WTC11 (cell line): ENCODE measurements at regions not wholly inside any gene's neighbourhood (a gene's known extent, or its start where the extent isn't known, plus 50 kb on each side); places are given as distances from the start of the nearest gene placed in this dataset.

Source experiments
- ATAC-seq: fragments of 200-7000 bp; cut with Tn5 transposase; 2 replicates; pipeline ENCODE4 v1.10.0; 2021; ENCODE audit warnings: mild to moderate bottlenecking, moderate library complexity
- CTCF ChIA-PET: fragments of 300-600 bp; sonication (Branson Sonifier 250); formaldehyde crosslinking; loops from one replicate; lab custom pipeline; 2021; ENCODE audit warnings: antibody characterized with exemption; lab: Charles Lee
- POLR2A ChIA-PET: fragments of 350-600 bp; sonication (Branson Sonifier 250); formaldehyde crosslinking; loops from one replicate; lab custom pipeline; 2021; ENCODE audit warnings: antibody characterized with exemption; lab: Charles Lee
- DNase-seq: peaks from one replicate; pipeline ENCODE4 v3.0.0; 2021; ENCODE audit warnings: low spot score
- H3K27ac Mint-ChIP-seq: 2 replicates; pipeline ENCODE4 v1.8.0; 2021; ENCODE audit warnings: mixed read lengths
- H3K27me3 Mint-ChIP-seq: 2 replicates; pipeline ENCODE4 v1.8.0; 2021; ENCODE audit warnings: low read depth, mild to moderate bottlenecking, moderate library complexity, mixed read lengths
- H3K36me3 Mint-ChIP-seq: 2 replicates; pipeline ENCODE4 v1.8.0; 2021; ENCODE audit warnings: mixed read lengths
- H3K4me1 Mint-ChIP-seq: 2 replicates; pipeline ENCODE4 v1.8.0; 2022; ENCODE audit warnings: mixed read lengths
- H3K4me3 Mint-ChIP-seq: 2 replicates; pipeline ENCODE4 v1.8.0; 2021; ENCODE audit warnings: mild to moderate bottlenecking, moderate library complexity, mixed read lengths
- H3K9me3 Mint-ChIP-seq: 2 replicates; pipeline ENCODE4 v1.8.0; 2021; ENCODE audit warnings: mixed read lengths
- ATF1 ChIP-seq: sonication (generic); formaldehyde crosslinking; IDR thresholded peaks from 2 replicates; pipeline ENCODE4 v1.8.1; 2023; ENCODE audit warnings: mild to moderate bottlenecking, moderate library complexity, missing genetic modification reagents
- CBFB ChIP-seq: sonication (generic); formaldehyde crosslinking; IDR thresholded peaks from 2 replicates; pipeline ENCODE4 v1.8.1; 2022; ENCODE audit warnings: mild to moderate bottlenecking, low read depth, missing genetic modification reagents
- ELF4 ChIP-seq: sonication (generic); formaldehyde crosslinking; IDR thresholded peaks from 2 replicates; pipeline ENCODE4 v1.8.1; 2022; ENCODE audit warnings: low read depth, mild to moderate bottlenecking, moderate library complexity, missing genetic modification reagents
- ETV6 ChIP-seq: sonication (generic); formaldehyde crosslinking; IDR thresholded peaks from 2 replicates; pipeline ENCODE4 v1.8.1; 2022; ENCODE audit warnings: mild to moderate bottlenecking, missing genetic modification reagents
- GABPB1 ChIP-seq: sonication (generic); formaldehyde crosslinking; IDR thresholded peaks from 2 replicates; pipeline ENCODE4 v1.8.1; 2023; ENCODE audit warnings: mild to moderate bottlenecking, missing genetic modification reagents
- IRF2 ChIP-seq: sonication (generic); formaldehyde crosslinking; IDR thresholded peaks from 2 replicates; pipeline ENCODE4 v1.8.0; 2022; ENCODE audit warnings: low read depth, missing genetic modification reagents, borderline replicate concordance
- JAZF1 ChIP-seq: fragments of 250-450 bp; sonication (Bioruptor Pico); IDR thresholded peaks from 2 replicates; pipeline ENCODE4 v1.9.0; 2021; ENCODE audit warnings: moderate library complexity, mild to moderate bottlenecking, inconsistent platforms
- MXD4 ChIP-seq: fragments of 250-450 bp; sonication (Bioruptor Pico); IDR thresholded peaks from 2 replicates; pipeline ENCODE4 v1.8.0; 2021; ENCODE audit warnings: mild to moderate bottlenecking, moderate library complexity, borderline replicate concordance
- NFE2L1 ChIP-seq: sonication (generic); formaldehyde crosslinking; IDR thresholded peaks from 2 replicates; pipeline ENCODE4 v1.8.1; 2023; ENCODE audit warnings: missing genetic modification reagents
- NR3C1 ChIP-seq: sonication (generic); formaldehyde crosslinking; conservative IDR thresholded peaks from 2 replicates; pipeline ENCODE4 v1.8.1; 2023; ENCODE audit warnings: low read depth, mild to moderate bottlenecking, missing genetic modification reagents
- SMAD4 ChIP-seq: sonication (generic); formaldehyde crosslinking; IDR thresholded peaks from 2 replicates; pipeline ENCODE4 v1.8.0; 2022; ENCODE audit warnings: mild to moderate bottlenecking, missing genetic modification reagents
- TEAD4 ChIP-seq: sonication (generic); formaldehyde crosslinking; IDR thresholded peaks from 2 replicates; pipeline ENCODE4 v1.8.0; 2022; ENCODE audit warnings: mild to moderate bottlenecking, missing genetic modification reagents
- ZNF317 ChIP-seq: sonication (generic); formaldehyde crosslinking; IDR thresholded peaks from 2 replicates; pipeline ENCODE4 v1.8.1; 2023; ENCODE audit warnings: low read depth, mild to moderate bottlenecking, moderate library complexity, missing genetic modification reagents, borderline replicate concordance
- TF ChIP-seq, protein P1 (sequence below): sonication (generic); formaldehyde crosslinking; conservative IDR thresholded peaks from 2 replicates; pipeline ENCODE4 v1.8.1; 2023; ENCODE audit warnings: mild to moderate bottlenecking, low read depth, missing genetic modification reagents, moderate library complexity
- TF ChIP-seq, protein P2 (sequence below): fragments of 250-450 bp; sonication (Bioruptor Pico); IDR thresholded peaks from 2 replicates; pipeline ENCODE4 v1.9.0; 2021; ENCODE audit warnings: mild to moderate bottlenecking
- TF ChIP-seq, protein P3 (sequence below): fragments of 250-450 bp; sonication (Bioruptor Pico); IDR thresholded peaks from 2 replicates; pipeline ENCODE4 v1.8.0; 2021; ENCODE audit warnings: mild to moderate bottlenecking
- TF ChIP-seq, protein P4 (sequence below): fragments of 250-450 bp; sonication (Bioruptor Pico); IDR thresholded peaks from 2 replicates; pipeline ENCODE4 v1.9.0; 2021; ENCODE audit warnings: mild to moderate bottlenecking
- TF ChIP-seq, protein P5 (sequence below): sonication (generic); formaldehyde crosslinking; IDR thresholded peaks from 2 replicates; pipeline ENCODE4 v1.8.0; 2023; ENCODE audit warnings: missing genetic modification reagents, mild to moderate bottlenecking, borderline replicate concordance
- TF ChIP-seq, protein P6 (sequence below): sonication (generic); formaldehyde crosslinking; IDR thresholded peaks from 2 replicates; pipeline ENCODE4 v1.8.0; 2022; ENCODE audit warnings: mild to moderate bottlenecking, missing genetic modification reagents
- TF ChIP-seq, protein P7 (sequence below): fragments of 250-450 bp; sonication (Bioruptor Pico); IDR thresholded peaks from 2 replicates; pipeline ENCODE4 v2.1.2; 2022; ENCODE audit warnings: mild to moderate bottlenecking, moderate library complexity

DNA sequence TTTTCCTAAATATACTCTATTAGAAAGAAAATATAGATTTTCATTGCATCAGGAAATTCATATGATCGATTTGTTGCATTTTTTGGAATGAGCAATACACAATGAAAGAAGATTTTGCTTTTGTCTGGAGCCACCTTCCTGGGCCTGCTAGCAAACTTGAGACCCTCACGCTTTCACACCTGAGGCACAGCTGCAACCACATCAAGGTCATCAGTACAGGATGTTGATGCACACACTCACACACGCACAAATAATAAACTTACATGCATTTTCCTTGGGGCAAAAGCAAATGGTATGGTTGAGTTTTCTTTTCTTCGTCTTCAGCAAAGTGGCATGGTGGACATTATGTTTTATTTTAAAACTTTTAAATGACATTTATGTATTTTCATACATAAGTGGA is 64.8 kb upstream of the SATB1 start (continued):
- no peak for TF ChIP-seq CBFB (CRISPR knock-in tag)
- TF ChIP-seq, protein P1, sequence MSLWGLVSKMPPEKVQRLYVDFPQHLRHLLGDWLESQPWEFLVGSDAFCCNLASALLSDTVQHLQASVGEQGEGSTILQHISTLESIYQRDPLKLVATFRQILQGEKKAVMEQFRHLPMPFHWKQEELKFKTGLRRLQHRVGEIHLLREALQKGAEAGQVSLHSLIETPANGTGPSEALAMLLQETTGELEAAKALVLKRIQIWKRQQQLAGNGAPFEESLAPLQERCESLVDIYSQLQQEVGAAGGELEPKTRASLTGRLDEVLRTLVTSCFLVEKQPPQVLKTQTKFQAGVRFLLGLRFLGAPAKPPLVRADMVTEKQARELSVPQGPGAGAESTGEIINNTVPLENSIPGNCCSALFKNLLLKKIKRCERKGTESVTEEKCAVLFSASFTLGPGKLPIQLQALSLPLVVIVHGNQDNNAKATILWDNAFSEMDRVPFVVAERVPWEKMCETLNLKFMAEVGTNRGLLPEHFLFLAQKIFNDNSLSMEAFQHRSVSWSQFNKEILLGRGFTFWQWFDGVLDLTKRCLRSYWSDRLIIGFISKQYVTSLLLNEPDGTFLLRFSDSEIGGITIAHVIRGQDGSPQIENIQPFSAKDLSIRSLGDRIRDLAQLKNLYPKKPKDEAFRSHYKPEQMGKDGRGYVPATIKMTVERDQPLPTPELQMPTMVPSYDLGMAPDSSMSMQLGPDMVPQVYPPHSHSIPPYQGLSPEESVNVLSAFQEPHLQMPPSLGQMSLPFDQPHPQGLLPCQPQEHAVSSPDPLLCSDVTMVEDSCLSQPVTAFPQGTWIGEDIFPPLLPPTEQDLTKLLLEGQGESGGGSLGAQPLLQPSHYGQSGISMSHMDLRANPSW (CRISPR knock-in tag): no peak
- no peak for TF ChIP-seq ZNF317
- no peak for TF ChIP-seq NR3C1 (CRISPR knock-in tag)

DNA sequence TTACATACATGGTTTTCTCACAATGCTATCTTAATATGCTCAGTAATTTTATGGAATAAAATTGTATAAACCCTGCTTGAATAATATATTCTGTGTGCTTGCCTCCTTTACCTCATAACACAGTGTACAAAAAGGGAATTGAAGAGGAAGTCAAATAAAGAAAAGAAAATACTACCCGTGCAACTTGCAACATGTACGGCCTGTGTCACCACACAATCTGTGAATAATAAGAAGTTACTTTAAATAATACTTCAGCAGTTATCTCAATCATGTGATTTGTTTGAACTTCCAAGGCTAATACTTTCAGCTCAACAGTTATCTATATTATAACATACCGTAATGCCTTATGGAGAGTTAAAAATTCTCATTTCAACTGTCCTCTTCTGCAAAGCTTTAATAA is 58.1 kb upstream of the SATB1 start:
- Mint-ChIP-seq H3K4me1 (no peaks in the 10 kb centered on the region), H3K9me3 (no peaks in the 10 kb centered on the region), H3K27ac (no peak overlapping the region), H3K36me3 (no peaks in the 10 kb centered on the region), H3K4me3 (no peak overlapping the region), H3K27me3 (no peaks in the 10 kb centered on the region; the same call in 1 of the 2 replicates)
- ChIA-PET POLR2A (no interaction called here), CTCF (no interaction called here)
- no peak for ATAC-seq
- DNase-seq: no peak
- TF ChIP-seq, protein P2, sequence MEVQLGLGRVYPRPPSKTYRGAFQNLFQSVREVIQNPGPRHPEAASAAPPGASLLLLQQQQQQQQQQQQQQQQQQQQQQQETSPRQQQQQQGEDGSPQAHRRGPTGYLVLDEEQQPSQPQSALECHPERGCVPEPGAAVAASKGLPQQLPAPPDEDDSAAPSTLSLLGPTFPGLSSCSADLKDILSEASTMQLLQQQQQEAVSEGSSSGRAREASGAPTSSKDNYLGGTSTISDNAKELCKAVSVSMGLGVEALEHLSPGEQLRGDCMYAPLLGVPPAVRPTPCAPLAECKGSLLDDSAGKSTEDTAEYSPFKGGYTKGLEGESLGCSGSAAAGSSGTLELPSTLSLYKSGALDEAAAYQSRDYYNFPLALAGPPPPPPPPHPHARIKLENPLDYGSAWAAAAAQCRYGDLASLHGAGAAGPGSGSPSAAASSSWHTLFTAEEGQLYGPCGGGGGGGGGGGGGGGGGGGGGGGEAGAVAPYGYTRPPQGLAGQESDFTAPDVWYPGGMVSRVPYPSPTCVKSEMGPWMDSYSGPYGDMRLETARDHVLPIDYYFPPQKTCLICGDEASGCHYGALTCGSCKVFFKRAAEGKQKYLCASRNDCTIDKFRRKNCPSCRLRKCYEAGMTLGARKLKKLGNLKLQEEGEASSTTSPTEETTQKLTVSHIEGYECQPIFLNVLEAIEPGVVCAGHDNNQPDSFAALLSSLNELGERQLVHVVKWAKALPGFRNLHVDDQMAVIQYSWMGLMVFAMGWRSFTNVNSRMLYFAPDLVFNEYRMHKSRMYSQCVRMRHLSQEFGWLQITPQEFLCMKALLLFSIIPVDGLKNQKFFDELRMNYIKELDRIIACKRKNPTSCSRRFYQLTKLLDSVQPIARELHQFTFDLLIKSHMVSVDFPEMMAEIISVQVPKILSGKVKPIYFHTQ (CRISPR knock-in tag): no peak
- TF ChIP-seq GABPB1 (CRISPR knock-in tag): no peak
- no peak for TF ChIP-seq NFE2L1 (CRISPR knock-in tag)
- TF ChIP-seq IRF2 (CRISPR knock-in tag): no peak
- TF ChIP-seq JAZF1 (CRISPR knock-in tag): no peak
- TF ChIP-seq MXD4 (CRISPR knock-in tag): no peak
- TF ChIP-seq ELF4: no peak
- TF ChIP-seq, protein P3, sequence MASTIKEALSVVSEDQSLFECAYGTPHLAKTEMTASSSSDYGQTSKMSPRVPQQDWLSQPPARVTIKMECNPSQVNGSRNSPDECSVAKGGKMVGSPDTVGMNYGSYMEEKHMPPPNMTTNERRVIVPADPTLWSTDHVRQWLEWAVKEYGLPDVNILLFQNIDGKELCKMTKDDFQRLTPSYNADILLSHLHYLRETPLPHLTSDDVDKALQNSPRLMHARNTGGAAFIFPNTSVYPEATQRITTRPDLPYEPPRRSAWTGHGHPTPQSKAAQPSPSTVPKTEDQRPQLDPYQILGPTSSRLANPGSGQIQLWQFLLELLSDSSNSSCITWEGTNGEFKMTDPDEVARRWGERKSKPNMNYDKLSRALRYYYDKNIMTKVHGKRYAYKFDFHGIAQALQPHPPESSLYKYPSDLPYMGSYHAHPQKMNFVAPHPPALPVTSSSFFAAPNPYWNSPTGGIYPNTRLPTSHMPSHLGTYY (CRISPR knock-in tag): no peak
- TF ChIP-seq, protein P4, sequence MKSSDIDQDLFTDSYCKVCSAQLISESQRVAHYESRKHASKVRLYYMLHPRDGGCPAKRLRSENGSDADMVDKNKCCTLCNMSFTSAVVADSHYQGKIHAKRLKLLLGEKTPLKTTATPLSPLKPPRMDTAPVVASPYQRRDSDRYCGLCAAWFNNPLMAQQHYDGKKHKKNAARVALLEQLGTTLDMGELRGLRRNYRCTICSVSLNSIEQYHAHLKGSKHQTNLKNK: no peak
- TF ChIP-seq ETV6 (CRISPR knock-in tag): no peak
- TF ChIP-seq TEAD4 (CRISPR knock-in tag): no peak
- TF ChIP-seq, protein P5, sequence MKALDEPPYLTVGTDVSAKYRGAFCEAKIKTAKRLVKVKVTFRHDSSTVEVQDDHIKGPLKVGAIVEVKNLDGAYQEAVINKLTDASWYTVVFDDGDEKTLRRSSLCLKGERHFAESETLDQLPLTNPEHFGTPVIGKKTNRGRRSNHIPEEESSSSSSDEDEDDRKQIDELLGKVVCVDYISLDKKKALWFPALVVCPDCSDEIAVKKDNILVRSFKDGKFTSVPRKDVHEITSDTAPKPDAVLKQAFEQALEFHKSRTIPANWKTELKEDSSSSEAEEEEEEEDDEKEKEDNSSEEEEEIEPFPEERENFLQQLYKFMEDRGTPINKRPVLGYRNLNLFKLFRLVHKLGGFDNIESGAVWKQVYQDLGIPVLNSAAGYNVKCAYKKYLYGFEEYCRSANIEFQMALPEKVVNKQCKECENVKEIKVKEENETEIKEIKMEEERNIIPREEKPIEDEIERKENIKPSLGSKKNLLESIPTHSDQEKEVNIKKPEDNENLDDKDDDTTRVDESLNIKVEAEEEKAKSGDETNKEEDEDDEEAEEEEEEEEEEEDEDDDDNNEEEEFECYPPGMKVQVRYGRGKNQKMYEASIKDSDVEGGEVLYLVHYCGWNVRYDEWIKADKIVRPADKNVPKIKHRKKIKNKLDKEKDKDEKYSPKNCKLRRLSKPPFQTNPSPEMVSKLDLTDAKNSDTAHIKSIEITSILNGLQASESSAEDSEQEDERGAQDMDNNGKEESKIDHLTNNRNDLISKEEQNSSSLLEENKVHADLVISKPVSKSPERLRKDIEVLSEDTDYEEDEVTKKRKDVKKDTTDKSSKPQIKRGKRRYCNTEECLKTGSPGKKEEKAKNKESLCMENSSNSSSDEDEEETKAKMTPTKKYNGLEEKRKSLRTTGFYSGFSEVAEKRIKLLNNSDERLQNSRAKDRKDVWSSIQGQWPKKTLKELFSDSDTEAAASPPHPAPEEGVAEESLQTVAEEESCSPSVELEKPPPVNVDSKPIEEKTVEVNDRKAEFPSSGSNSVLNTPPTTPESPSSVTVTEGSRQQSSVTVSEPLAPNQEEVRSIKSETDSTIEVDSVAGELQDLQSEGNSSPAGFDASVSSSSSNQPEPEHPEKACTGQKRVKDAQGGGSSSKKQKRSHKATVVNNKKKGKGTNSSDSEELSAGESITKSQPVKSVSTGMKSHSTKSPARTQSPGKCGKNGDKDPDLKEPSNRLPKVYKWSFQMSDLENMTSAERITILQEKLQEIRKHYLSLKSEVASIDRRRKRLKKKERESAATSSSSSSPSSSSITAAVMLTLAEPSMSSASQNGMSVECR: no peak
- no peak for TF ChIP-seq ATF1 (CRISPR knock-in tag)
- TF ChIP-seq, protein P1 (CRISPR knock-in tag): no peak
- TF ChIP-seq, protein P6, sequence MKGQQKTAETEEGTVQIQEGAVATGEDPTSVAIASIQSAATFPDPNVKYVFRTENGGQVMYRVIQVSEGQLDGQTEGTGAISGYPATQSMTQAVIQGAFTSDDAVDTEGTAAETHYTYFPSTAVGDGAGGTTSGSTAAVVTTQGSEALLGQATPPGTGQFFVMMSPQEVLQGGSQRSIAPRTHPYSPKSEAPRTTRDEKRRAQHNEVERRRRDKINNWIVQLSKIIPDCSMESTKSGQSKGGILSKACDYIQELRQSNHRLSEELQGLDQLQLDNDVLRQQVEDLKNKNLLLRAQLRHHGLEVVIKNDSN: no peak
- TF ChIP-seq, protein P7, sequence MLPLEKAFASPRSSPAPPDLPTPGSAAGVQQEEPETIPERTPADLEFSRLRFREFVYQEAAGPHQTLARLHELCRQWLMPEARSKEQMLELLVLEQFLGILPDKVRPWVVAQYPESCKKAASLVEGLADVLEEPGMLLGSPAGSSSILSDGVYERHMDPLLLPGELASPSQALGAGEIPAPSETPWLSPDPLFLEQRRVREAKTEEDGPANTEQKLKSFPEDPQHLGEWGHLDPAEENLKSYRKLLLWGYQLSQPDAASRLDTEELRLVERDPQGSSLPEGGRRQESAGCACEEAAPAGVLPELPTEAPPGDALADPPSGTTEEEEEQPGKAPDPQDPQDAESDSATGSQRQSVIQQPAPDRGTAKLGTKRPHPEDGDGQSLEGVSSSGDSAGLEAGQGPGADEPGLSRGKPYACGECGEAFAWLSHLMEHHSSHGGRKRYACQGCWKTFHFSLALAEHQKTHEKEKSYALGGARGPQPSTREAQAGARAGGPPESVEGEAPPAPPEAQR (CRISPR knock-in tag): no peak
- TF ChIP-seq SMAD4: no peak
